Body of pancreas (tissue), 4 donors: ENCODE measurements at regions not wholly inside any gene's neighbourhood (a gene's known extent, or its start where the extent isn't known, plus 50 kb on each side); places are given as distances from the start of the nearest gene placed in this dataset.

Experiments
- ATAC-seq: fragments of 150-250 bp; one replicate; pipeline ENCODE4 v1.9.1; 2016
- DNase-seq, 4 donors: peaks; one replicate each; pipeline ENCODE4 v3.0.0-alpha.2; 2019
- H3K27ac ChIP-seq, 4 donors: fragments of 200-600 bp; sonication (generic); 1 replicate in 3 of 4; 2 replicates in 1 of 4; pipeline versions ENCODE4 v1.5.1 to v1.6.1; 2016 to 2019; ENCODE audit warnings: mild to moderate bottlenecking in 1 of 4, mixed read lengths in 1 of 4, moderate library complexity in 1 of 4
- H3K27me3 ChIP-seq, 2 donors: fragments of 200-600 bp; sonication (generic); one replicate each; pipeline ENCODE4 v1.6.0; 2016; ENCODE audit warnings: mild to moderate bottlenecking in 1 of 2
- H3K36me3 ChIP-seq, 2 donors: fragments of 200-600 bp; sonication (generic); replicated peaks in 1 of 2; 2 replicates each; pipeline ENCODE4 v1.5.1; 2016; ENCODE audit warnings: low read depth in 2 of 2; ENCODE audit not compliant: insufficient read depth in 1 of 2
- H3K4me1 ChIP-seq: fragments of 200-600 bp; sonication (generic); one replicate; pipeline ENCODE4 v1.6.0; 2016
- H3K4me3 ChIP-seq, 2 donors: fragments of 200-600 bp; sonication (generic); 1 replicate in 1 of 2; 2 replicates in 1 of 2; pipeline ENCODE4 v1.5.1; 2016 to 2019
- H3K9me3 ChIP-seq, 3 donors: fragments of 200-600 bp; sonication (generic); 1 replicate in 2 of 3; 2 replicates in 1 of 3; pipeline ENCODE4 v1.5.1; 2016
- POLR2A ChIP-seq, 3 donors: fragments of 450-650 bp; IDR thresholded peaks; one replicate each; pipeline ENCODE4 v1.6.1; 2016; ENCODE audit warnings: antibody characterized with exemption in 3 of 3, mild to moderate bottlenecking in 2 of 3
- WGBS, 2 donors: methylation state at CpG; one replicate each; pipeline ENCODE4 v1.1.5; 2017; 5-methylcytosine and 5-hydroxymethylcytosine counted together
- intact Hi-C: fragments of 100-400 bp; cut with DNase I; formaldehyde crosslinking; loops from one replicate; pipeline ENCODE4 v1.15.1; 2023
- TF ChIP-seq, protein P1 (sequence below), 7 experiments: fragments of 450-650 bp in 4 of 7; fragments of 200-600 bp in 3 of 7; sonication (generic) in 3 of 7; IDR thresholded peaks; one replicate each; pipeline ENCODE4 v1.5.1; 2016 to 2019; ENCODE audit warnings: antibody characterized with exemption in 7 of 7

DNA sequence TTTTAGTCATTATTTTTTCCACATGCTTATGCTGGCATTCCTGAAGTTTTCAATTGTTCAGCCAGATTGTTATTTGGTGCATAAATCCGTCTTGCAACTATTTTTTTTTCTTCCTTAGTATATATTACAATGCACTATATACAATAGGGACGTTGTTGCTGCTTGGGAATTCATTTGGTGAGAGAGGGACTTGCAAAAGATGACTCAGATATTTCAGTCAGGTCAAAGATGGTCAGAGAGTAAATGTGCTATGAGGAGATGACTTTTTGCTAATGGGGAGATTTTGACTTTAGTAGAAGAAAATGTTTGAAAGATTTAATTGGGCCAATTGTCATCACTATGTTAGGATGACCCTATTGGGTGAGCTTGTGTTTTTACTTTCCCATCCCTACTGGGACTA is 348.4 kb upstream of the MTPN start:
- ATAC-seq (no peak), DNase-seq (no peak)
- H3K27me3 ChIP-seq: no peaks in the 10 kb centered on the region
- TF ChIP-seq, protein P1, sequence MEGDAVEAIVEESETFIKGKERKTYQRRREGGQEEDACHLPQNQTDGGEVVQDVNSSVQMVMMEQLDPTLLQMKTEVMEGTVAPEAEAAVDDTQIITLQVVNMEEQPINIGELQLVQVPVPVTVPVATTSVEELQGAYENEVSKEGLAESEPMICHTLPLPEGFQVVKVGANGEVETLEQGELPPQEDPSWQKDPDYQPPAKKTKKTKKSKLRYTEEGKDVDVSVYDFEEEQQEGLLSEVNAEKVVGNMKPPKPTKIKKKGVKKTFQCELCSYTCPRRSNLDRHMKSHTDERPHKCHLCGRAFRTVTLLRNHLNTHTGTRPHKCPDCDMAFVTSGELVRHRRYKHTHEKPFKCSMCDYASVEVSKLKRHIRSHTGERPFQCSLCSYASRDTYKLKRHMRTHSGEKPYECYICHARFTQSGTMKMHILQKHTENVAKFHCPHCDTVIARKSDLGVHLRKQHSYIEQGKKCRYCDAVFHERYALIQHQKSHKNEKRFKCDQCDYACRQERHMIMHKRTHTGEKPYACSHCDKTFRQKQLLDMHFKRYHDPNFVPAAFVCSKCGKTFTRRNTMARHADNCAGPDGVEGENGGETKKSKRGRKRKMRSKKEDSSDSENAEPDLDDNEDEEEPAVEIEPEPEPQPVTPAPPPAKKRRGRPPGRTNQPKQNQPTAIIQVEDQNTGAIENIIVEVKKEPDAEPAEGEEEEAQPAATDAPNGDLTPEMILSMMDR (IDR thresholded peaks at IDR 0.05): no peak
- no peak for TF ChIP-seq POLR2A (IDR thresholded peaks at IDR 0.05)
- intact Hi-C loops: no loop called here
- WGBS, 2 donors: 21 to 39% methylated on average over 2 of the region's 2 CpGs
- no peaks in the 10 kb centered on the region for H3K9me3 ChIP-seq
- H3K4me3 ChIP-seq: no peak overlapping the region
- H3K36me3 ChIP-seq: no peaks in the 10 kb centered on the region
- no peaks in the 10 kb centered on the region for H3K4me1 ChIP-seq
- no peak overlapping the region for H3K27ac ChIP-seq

DNA sequence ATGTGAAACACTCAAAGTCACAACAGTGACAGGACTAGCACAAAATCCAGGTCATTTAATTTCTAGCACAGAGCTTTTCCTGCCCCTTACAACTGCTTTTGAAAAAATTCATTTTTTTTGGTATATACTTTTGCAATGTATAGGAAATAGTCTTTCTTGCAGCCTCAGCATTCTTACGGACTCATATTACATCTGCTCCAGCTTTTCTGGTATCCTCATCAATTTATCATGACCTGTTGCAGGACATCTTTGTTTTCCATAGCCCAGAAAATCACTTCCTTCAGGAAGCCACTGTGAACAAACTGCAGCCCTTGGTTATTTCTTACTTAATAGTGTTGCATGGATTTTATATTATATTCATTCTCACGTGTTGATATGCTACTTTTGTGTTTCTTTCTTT is 347.9 kb upstream of the MTPN start:
- Histone ChIP-seq H3K9me3 (no peaks in the 10 kb centered on the region), H3K27ac (no peak overlapping the region), H3K27me3 (no peaks in the 10 kb centered on the region), H3K4me3 (no peak overlapping the region), H3K4me1 (no peaks in the 10 kb centered on the region), H3K36me3 (no peaks in the 10 kb centered on the region)
- DNase-seq (no peak), ATAC-seq (no peak)
- WGBS, 2 donors: 43 to 47% methylated on average over 2 of the region's 2 CpGs
- intact Hi-C loops: no loop called here
- TF ChIP-seq POLR2A (IDR thresholded peaks at IDR 0.05): no peak
- TF ChIP-seq, protein P1 (IDR thresholded peaks at IDR 0.05): no peak

DNA sequence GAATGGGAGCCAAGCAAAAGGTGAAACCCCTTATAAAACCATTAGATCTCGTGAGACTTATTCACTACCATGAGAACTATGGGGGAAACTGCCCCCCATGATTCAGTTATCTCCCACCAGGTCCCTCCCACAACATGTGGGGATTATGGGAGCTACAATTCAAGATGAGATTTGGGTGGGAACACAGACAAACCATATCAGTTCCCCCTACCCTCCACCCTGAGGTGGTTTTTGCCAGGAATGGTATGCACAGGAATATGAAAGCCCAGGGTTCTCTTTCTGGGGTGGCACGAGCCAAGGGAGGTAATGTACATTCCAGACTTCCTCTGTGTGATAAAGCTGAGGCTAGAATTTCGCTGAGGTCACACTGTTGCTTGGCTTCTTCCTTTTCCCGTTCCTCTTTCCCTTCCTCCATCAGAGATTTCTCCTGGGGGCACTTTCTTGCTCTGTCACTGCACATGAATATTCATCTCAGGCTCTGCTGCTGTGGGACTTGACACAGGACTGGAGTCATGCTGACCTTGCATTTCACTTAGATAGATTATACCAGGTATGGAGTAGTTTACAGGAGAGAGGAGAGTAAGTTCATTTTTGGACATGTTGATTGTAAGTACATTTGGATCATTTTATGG is 347.0 kb upstream of the MTPN start:
- Histone ChIP-seq H3K27me3 (no peaks in the 10 kb centered on the region), H3K27ac (no peak overlapping the region), H3K36me3 (no peaks in the 10 kb centered on the region), H3K4me1 (no peaks in the 10 kb centered on the region), H3K9me3 (no peaks in the 10 kb centered on the region), H3K4me3 (no peak overlapping the region)
- DNase-seq (no peak), ATAC-seq (no peak)
- TF ChIP-seq, protein P1 (IDR thresholded peaks at IDR 0.05): no peak
- TF ChIP-seq POLR2A (IDR thresholded peaks at IDR 0.05): no peak
- intact Hi-C loops: no loop called here
- WGBS, 2 donors: 34 to 37% methylated on average over 4 of the region's 4 CpGs

DNA sequence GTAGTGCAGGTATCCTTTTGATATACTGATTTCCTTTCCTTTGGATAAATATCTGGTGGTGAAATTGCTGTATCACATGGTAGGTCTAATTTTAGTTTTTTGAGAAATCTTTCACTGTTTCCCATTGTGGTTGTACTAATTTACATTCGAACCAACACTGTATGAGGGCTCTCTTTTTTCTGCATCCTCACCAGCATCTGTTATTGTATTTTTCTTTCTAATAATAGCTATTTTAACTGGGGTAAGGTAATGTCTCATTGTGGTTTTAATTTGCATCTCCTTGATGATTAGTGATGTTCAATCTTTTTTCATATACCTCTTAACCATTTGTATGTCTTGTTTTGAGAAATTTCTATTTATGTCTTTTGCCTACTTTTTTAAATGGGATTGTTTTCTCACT is 335.4 kb upstream of the MTPN start:
- DNase-seq (no peak), ATAC-seq (no peak)
- intact Hi-C loops: no loop called here
- no peak for TF ChIP-seq POLR2A (IDR thresholded peaks at IDR 0.05)
- TF ChIP-seq, protein P1 (IDR thresholded peaks at IDR 0.05): no peak
- Histone ChIP-seq H3K9me3 (no peaks in the 10 kb centered on the region), H3K4me3 (no peak overlapping the region), H3K27ac (no peak overlapping the region), H3K27me3 (no peaks in the 10 kb centered on the region), H3K36me3 (no peaks in the 10 kb centered on the region), H3K4me1 (no peaks in the 10 kb centered on the region)
- WGBS, 2 donors: 32 to 50% methylated on average over 1 of the region's 1 CpG

DNA sequence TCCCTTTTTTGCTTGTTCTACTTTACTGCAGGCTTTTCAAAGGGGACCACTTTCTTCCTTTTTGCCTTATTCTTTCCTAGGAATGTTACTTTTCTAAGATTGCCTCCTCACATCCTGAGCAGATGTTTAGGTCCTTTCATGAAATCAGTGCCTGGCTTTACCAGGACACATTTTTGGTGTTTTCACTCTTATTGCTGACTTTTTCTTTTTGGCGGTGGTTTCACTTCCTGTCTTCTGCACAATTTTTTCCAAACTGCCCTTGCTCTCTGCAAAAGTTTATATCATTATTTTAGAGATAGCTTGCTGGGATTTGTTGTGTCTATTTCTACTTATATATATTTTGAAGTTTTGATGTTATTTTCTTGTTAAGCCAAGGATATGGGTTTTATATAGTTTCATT is 332.2 kb upstream of the MTPN start:
- Histone ChIP-seq H3K27ac (no peak overlapping the region), H3K4me3 (no peak overlapping the region), H3K36me3 (no peaks in the 10 kb centered on the region), H3K27me3 (no peaks in the 10 kb centered on the region), H3K4me1 (no peaks in the 10 kb centered on the region), H3K9me3 (no peaks in the 10 kb centered on the region)
- no peak for TF ChIP-seq POLR2A (IDR thresholded peaks at IDR 0.05)
- TF ChIP-seq, protein P1 (IDR thresholded peaks at IDR 0.05): no peak
- ATAC-seq: no peak
- intact Hi-C loops: no loop called here
- WGBS, 2 donors: 50 to 78% methylated on average over 1 of the region's 1 CpG
- no peak for DNase-seq
